ENCODE measurements at regions not wholly inside any gene's neighbourhood (a gene's known extent, or its start where the extent isn't known, plus 50 kb on each side); places are given as distances from the start of the nearest gene placed in this dataset.

DNA sequence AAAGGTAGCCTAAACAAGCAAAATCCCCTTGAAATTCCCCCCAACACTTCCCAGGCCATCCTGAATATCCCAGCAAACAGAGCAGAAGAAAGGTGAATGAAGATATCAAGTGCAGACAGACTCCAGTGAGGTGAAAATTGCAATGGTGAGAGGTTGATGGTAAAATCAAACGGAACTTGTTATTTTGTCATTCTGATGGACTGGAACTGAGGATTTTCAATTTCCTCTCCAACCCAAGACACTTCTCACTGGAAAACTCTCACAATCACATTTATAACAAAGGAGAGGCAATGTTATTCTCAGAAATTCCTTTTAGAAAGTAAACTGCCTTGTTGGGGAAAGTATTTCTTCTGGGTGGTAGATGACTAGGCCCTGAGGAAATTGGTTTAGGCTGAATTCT, 412.4 kb upstream of the C9orf72 start:
- H3K27me3 Mint-ChIP-seq: no peaks in the 10 kb centered on the region
- no peak overlapping the region for H3K27ac Mint-ChIP-seq
- no peak for DNase-seq
- no peak overlapping the region for H3K4me3 Mint-ChIP-seq
- H3K36me3 Mint-ChIP-seq (ENCODE audit: low read depth): no peaks in the 10 kb centered on the region
- peaks cover 6% of the 10 kb centered on the region for H3K9me3 Mint-ChIP-seq
- no peaks in the 10 kb centered on the region for H3K4me1 Mint-ChIP-seq (ENCODE audit: low read depth)

DNA sequence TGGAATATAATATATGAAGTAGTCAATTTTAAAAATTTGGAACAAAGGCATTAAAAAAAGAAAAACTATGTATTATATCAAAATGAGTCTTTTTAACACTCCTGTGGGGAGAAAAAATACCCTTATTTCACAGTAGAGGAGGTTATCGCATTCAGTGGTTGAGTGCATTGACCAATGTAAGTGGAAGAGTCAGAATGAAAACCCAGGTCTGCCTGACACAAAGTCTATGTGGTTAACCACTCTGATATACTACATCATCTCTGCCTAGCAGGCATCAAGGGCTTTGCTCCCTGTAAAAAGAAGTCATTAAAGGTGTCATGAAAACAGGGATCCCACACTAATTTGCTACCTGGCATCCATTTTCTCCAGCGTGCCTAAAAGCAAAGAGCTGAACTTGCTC, 417.2 kb upstream of the C9orf72 start:
- Mint-ChIP-seq H3K27ac (no peak overlapping the region), H3K9me3 (peaks cover 6% of the 10 kb centered on the region), H3K4me3 (no peak overlapping the region), H3K36me3 (ENCODE audit: low read depth) (no peaks in the 10 kb centered on the region), H3K4me1 (ENCODE audit: low read depth) (no peaks in the 10 kb centered on the region), H3K27me3 (no peaks in the 10 kb centered on the region)
- DNase-seq: no peak

DNA sequence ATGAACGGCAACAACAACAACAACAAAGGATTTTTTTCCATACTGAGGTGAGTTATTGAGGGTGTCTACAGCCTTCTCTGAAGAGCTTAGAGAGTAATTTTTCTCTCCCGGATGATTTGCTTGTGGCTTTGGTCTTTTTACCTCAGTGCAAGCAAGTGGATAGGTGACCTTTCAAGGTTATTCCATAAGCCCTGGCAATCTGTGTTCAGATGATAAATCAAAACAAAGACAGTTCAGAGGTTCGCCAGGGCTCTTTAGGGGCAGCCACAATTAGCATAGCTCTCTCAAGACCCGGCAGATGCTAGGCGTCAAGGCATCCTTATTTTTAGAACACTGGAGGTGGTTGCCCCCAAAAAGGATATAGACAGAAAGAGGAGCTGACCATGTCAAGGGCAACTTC, 417.9 kb upstream of the C9orf72 start:
- Mint-ChIP-seq H3K4me3 (no peak overlapping the region), H3K36me3 (ENCODE audit: low read depth) (no peaks in the 10 kb centered on the region), H3K27me3 (no peaks in the 10 kb centered on the region), H3K4me1 (ENCODE audit: low read depth) (no peaks in the 10 kb centered on the region), H3K9me3 (peaks cover 6% of the 10 kb centered on the region), H3K27ac (no peak overlapping the region)
- DNase-seq: no peak

DNA sequence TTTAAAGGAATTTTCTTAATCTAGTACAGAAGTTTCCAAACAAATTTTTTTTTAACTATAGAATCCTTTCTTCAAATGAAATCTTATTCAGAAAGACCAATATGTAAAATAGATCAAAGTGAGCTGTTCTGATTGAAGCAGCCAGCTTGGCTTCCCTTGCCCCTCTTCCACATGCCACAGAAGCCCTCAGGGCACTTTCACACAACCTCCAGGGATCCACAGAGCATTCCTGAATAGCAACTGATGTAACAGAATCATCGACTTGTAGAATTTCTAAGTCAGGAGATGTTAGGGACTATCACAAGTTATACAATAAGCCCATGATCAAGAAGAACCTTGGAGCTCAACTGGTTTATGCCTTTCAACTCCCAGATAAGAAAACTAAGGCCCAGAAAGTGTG, 427.8 kb upstream of the C9orf72 start:
- H3K4me3 Mint-ChIP-seq: no peak overlapping the region
- no peaks in the 10 kb centered on the region for H3K27me3 Mint-ChIP-seq
- H3K36me3 Mint-ChIP-seq (ENCODE audit: low read depth): no peaks in the 10 kb centered on the region
- H3K27ac Mint-ChIP-seq: no peak overlapping the region
- H3K9me3 Mint-ChIP-seq: no peaks in the 10 kb centered on the region
- H3K4me1 Mint-ChIP-seq (ENCODE audit: low read depth): no peaks in the 10 kb centered on the region
- DNase-seq: no peak

DNA sequence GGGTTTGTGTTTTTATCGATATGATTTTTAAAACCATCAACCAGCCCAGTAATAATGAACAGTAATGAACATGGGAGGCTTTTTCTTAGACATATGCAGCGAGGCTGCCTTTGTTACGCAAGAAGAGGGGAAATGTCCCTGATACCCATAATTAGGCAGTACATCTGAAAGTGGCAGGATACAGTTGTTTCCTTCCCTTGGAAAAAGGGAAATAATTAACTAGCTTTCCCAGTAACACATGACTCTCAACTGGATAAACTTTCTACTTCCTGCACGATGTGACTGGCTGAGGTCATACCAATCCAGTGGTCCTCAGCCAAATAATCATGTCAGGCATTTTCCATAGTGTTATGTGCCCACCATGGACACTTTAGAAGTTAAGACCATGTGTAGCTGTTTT, 431.6 kb upstream of the C9orf72 start:
- no peaks in the 10 kb centered on the region for H3K27me3 Mint-ChIP-seq
- H3K27ac Mint-ChIP-seq: no peak overlapping the region
- DNase-seq: no peak
- no peak overlapping the region for H3K4me3 Mint-ChIP-seq
- H3K9me3 Mint-ChIP-seq: peaks cover 5% of the 10 kb centered on the region
- H3K36me3 Mint-ChIP-seq (ENCODE audit: low read depth): no peaks in the 10 kb centered on the region
- H3K4me1 Mint-ChIP-seq (ENCODE audit: low read depth): no peaks in the 10 kb centered on the region

DNA sequence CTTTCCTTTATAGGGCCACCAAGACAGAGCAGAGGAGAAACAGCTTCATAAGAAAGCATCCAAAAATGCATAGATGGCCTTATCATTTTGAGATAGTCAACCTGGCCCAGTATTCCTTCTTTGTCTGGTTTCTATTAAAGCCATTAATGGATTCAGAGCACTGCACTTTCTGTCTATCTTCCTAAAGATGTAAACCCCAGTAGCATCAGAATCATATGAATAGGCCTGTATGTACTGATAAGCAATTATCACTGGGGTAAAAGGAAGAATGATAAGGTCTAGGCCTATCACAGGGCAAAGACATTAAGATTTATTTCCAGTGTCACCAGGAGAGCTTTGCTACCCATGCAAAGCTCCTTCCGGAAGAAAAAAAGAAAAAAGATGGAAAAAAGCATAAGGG, 432.5 kb upstream of the C9orf72 start:
- H3K9me3 Mint-ChIP-seq: peaks cover 5% of the 10 kb centered on the region
- H3K27me3 Mint-ChIP-seq: no peaks in the 10 kb centered on the region
- H3K27ac Mint-ChIP-seq: no peak overlapping the region
- no peak overlapping the region for H3K4me3 Mint-ChIP-seq
- H3K36me3 Mint-ChIP-seq (ENCODE audit: low read depth): no peaks in the 10 kb centered on the region
- DNase-seq: no peak
- no peaks in the 10 kb centered on the region for H3K4me1 Mint-ChIP-seq (ENCODE audit: low read depth)

DNA sequence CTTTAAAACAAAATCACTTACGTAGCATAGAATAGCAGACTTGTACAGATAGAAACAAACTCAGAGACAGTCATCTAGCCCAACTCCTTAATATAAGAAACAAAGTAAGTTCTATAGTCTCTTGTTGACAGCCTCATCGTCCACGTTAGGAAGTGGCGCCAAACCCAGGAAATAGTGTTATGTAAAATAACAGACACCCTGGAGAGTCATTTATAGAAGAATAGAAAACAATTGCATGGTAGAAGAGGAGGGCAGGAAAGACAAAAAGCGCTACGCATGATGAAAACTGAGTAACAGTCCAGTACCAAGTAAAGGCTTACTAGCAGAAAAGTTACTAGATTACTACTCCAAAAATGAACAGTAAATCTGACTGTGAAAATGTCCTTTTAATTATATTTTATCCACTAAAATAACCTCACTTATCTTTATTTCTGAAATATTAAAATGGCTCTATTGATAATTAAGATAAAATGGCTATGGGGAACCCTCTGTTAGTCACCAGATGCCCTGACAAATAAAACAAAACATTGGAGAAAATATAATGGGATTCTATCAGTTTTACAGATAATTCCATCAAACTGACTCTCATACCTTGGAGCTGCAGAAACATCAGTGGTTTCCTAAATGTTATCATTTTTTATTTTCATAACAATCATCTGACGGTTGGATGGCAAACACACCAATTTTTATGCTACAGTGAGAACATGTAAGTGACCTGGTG, 434.0 kb upstream of the C9orf72 start:
- no peaks in the 10 kb centered on the region for H3K36me3 Mint-ChIP-seq (ENCODE audit: low read depth)
- H3K4me3 Mint-ChIP-seq: no peak overlapping the region
- H3K9me3 Mint-ChIP-seq: peaks cover 5% of the 10 kb centered on the region
- no peak overlapping the region for H3K27ac Mint-ChIP-seq
- H3K27me3 Mint-ChIP-seq: no peaks in the 10 kb centered on the region
- DNase-seq: no peak
- H3K4me1 Mint-ChIP-seq (ENCODE audit: low read depth): no peaks in the 10 kb centered on the region

DNA sequence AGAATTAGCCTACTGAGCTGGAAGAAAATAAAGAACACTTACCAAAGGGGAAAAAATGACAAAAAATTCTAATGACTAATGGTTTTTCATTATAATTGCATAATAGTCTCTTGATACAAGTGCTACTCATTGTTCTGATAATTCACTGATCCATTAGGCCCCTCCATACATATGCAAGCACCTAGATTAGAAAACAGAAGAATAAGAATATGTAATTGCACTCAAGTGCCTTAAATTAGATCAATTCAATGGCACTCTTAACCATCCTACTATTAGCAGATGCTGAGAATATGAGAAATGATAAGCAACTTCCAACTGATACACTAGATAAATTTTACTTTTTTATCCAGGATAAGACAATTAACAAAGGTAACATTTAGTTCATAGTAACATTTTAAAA, 440.9 kb upstream of the C9orf72 start:
- Mint-ChIP-seq H3K9me3 (peaks cover 3% of the 10 kb centered on the region), H3K4me1 (ENCODE audit: low read depth) (no peaks in the 10 kb centered on the region), H3K27me3 (no peaks in the 10 kb centered on the region), H3K36me3 (ENCODE audit: low read depth) (no peaks in the 10 kb centered on the region), H3K4me3 (no peak overlapping the region), H3K27ac (no peak overlapping the region)
- DNase-seq: no peak

DNA sequence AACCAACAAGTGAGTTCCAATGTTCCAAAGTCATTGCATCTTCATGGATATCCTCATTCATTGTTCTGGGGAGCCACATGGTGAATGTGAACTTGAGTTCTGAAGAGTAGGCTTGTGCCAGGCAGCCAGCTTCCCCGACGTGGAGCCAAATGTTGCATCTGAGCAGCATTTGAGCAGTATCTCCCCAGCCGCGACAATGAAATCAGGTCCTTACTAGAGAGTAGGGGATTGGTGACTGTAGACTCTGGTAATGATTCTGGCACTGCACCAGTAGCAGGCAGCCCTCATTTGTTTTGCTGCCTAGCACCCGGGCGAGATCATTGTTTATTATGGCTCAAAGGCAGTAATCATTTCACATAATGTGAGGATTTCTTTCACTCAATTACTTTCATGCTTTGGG, 451.4 kb upstream of the C9orf72 start:
- no peak for DNase-seq
- H3K27me3 Mint-ChIP-seq: no peaks in the 10 kb centered on the region
- H3K9me3 Mint-ChIP-seq: no peaks in the 10 kb centered on the region
- no peaks in the 10 kb centered on the region for H3K36me3 Mint-ChIP-seq (ENCODE audit: low read depth)
- no peak overlapping the region for H3K4me3 Mint-ChIP-seq
- H3K27ac Mint-ChIP-seq: no peak overlapping the region
- H3K4me1 Mint-ChIP-seq (ENCODE audit: low read depth): no peaks in the 10 kb centered on the region

DNA sequence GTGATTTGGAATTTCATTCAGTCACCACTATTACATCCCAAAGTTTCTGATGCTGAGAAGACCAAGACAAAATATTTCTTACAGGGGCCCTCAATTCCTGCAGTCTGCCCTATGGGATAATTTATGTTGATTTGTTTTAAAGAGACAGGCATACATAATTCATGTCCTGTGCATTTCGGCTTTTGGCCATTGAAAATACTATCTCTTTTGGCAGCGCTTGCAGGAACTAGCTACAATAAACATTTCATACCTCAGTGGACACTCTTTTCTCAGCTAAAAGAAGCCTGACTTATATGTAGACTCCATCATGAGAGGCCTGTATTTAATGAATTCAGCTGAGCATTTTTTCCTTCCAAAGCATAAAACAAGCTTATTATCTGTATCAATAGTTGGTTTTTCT, 451.9 kb upstream of the C9orf72 start:
- Mint-ChIP-seq H3K9me3 (no peaks in the 10 kb centered on the region), H3K27me3 (no peaks in the 10 kb centered on the region), H3K36me3 (ENCODE audit: low read depth) (no peaks in the 10 kb centered on the region), H3K4me3 (no peak overlapping the region), H3K4me1 (ENCODE audit: low read depth) (no peaks in the 10 kb centered on the region), H3K27ac (no peak overlapping the region)
- DNase-seq: no peak

DNA sequence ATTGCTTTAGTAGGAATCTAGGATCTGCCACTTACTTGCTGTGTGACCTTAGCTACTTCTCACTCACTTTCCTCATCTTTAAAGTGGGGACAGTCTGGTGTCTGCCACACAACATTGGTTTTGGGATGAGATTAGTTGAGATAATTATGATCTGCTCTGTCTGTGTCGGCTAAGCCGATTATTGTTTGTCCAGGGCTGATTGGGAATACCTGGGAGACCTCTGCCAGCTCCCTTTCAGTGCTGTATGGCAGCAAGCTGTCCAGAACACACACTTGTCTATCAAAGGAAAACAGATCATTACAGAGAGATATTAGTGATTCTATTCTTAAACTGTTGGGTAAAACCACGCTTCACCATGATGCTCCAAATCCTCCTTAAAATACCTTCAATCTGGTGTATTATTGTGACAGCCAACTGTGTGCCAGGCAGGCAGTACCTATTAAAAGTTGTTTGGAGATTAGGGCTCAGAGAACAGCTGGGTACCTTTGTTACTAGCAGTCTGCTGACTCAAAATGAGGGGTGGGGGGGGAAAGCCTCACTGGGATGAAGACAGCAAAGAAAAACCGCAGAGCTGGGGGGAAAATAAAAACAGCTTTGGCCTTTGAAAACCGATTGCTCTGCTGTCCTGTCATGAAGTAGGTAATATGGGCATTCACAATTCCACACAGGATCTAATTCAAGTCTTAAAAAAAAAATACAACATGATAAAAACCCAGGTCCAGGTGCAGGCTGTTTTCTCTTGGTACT, 458.4 kb upstream of the C9orf72 start:
- no peaks in the 10 kb centered on the region for H3K4me1 Mint-ChIP-seq (ENCODE audit: low read depth)
- H3K9me3 Mint-ChIP-seq: no peaks in the 10 kb centered on the region
- no peaks in the 10 kb centered on the region for H3K36me3 Mint-ChIP-seq (ENCODE audit: low read depth)
- no peak for DNase-seq
- no peak overlapping the region for H3K27ac Mint-ChIP-seq
- H3K27me3 Mint-ChIP-seq: no peaks in the 10 kb centered on the region
- H3K4me3 Mint-ChIP-seq: no peak overlapping the region

DNA sequence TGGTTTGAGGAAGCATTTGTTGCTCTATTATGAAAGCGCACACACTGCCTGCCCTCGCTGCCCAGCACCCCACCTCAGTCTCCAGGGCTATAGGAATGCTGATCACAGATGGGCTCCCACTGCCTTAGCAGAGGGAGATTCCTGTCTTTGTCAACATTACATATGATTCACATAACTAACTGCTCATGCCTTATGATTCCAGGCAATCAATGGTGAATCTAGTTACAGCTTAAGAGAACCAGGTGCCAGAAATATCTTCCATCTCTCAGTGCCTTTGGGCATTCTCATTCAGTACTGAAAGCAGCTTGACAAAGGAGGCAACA, 458.9 kb upstream of the C9orf72 start:
- H3K9me3 Mint-ChIP-seq: no peaks in the 10 kb centered on the region
- no peak overlapping the region for H3K4me3 Mint-ChIP-seq
- H3K36me3 Mint-ChIP-seq (ENCODE audit: low read depth): no peaks in the 10 kb centered on the region
- H3K4me1 Mint-ChIP-seq (ENCODE audit: low read depth): no peaks in the 10 kb centered on the region
- DNase-seq: no peak
- no peaks in the 10 kb centered on the region for H3K27me3 Mint-ChIP-seq
- no peak overlapping the region for H3K27ac Mint-ChIP-seq

DNA sequence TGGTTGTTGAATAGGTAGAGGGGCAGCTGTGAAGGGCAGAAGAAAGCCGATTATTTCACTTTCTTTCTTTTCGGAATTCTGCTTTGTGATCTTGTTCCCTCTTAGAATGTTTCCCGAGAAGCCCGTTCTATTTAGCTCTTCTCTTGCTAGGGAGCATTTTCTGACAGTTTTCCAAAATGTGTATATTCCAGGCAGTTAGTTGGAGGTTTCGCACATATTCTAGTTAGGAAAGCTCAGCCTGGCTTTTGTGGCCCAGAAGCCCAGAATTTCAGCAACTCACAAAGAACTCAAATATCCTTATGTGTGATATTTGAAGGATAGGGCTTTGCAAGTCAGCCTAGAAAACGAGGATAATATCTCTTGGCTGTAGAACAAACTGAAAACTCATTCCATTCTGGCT, 461.0 kb upstream of the C9orf72 start:
- H3K36me3 Mint-ChIP-seq (ENCODE audit: low read depth): no peaks in the 10 kb centered on the region
- no peak overlapping the region for H3K27ac Mint-ChIP-seq
- H3K27me3 Mint-ChIP-seq: no peaks in the 10 kb centered on the region
- H3K4me3 Mint-ChIP-seq: no peak overlapping the region
- DNase-seq: no peak
- no peaks in the 10 kb centered on the region for H3K9me3 Mint-ChIP-seq
- H3K4me1 Mint-ChIP-seq (ENCODE audit: low read depth): no peaks in the 10 kb centered on the region

DNA sequence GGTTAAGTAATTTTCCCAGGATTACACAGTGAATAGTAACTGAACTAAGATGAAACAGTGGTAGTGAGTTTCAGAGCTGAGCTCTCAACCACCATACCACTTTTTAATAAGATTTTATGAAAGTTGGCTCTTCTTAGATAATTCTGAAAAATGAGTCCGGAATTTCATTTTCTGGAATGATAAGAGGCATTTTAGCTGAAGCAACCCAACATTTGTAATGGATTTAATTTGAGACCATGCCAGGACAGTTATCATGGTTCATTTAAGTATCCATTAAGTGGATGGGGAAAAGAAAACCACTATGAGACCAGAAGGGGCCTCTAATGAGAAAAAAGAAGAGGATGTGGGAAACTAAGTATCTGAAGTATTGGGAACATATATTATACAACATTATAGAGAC, 464.7 kb upstream of the C9orf72 start:
- Mint-ChIP-seq H3K9me3 (no peaks in the 10 kb centered on the region), H3K36me3 (ENCODE audit: low read depth) (no peaks in the 10 kb centered on the region), H3K27me3 (no peaks in the 10 kb centered on the region), H3K4me3 (no peak overlapping the region), H3K27ac (no peak overlapping the region), H3K4me1 (ENCODE audit: low read depth) (no peaks in the 10 kb centered on the region)
- no peak for DNase-seq

DNA sequence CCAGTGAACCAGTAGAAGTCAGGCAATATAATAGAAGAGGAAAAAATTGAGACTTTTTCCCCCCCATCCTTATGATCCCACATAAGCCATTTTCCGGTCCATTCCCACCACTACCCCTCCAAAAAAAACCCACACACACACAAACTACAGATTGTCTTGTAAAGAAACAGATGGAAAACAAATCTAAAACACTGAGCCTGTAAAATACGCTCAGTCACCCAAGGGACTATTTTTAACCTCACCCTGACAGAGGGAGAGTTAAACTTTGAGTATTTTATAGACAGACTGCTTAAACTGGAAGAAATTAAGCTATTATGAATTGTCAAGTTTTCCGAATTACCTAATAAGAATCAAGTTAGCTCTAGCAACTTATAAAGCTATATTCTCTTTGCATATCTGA, 471.8 kb upstream of the C9orf72 start:
- Mint-ChIP-seq H3K9me3 (no peaks in the 10 kb centered on the region), H3K4me1 (ENCODE audit: low read depth) (no peaks in the 10 kb centered on the region), H3K4me3 (no peak overlapping the region), H3K27ac (no peak overlapping the region), H3K27me3 (no peaks in the 10 kb centered on the region), H3K36me3 (ENCODE audit: low read depth) (no peaks in the 10 kb centered on the region)
- DNase-seq: no peak

DNA sequence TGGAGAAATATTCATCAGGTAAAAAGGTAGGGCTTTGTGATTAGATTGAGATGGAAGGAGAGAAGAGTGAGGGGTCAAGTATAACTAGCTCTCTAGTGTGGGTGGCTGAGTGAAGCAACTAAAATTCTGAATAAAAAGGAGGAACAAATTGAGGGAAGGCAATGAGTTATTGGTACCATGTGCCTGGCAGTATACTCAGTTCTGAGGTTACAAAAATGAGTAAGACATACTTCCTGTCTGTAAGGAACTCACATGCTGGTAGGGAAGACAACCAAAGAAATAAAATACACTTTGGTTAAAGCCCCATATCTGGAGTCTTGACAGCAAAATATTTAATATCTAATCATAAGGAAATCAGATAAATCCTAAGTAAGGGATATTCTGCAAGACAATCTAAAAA, 476.8 kb upstream of the C9orf72 start:
- no peaks in the 10 kb centered on the region for H3K9me3 Mint-ChIP-seq
- DNase-seq: no peak
- no peaks in the 10 kb centered on the region for H3K27me3 Mint-ChIP-seq
- H3K4me3 Mint-ChIP-seq: no peak overlapping the region
- H3K36me3 Mint-ChIP-seq (ENCODE audit: low read depth): no peaks in the 10 kb centered on the region
- no peak overlapping the region for H3K27ac Mint-ChIP-seq
- H3K4me1 Mint-ChIP-seq (ENCODE audit: low read depth): no peaks in the 10 kb centered on the region

All from activated T-cell treated with anti-CD3 and anti-CD28 coated beads, Interleukin-2, amount 50 U/mL, for 24 hours (primary cell).